H1 (cell line): ENCODE measurements at regions not wholly inside any gene's neighbourhood (a gene's known extent, or its start where the extent isn't known, plus 50 kb on each side); places are given as distances from the start of the nearest gene placed in this dataset.

Source experiments
- RAD21 ChIP-seq, 2 experiments: IDR thresholded peaks in 1 of 2; conservative IDR thresholded peaks in 1 of 2; 2 replicates each; pipeline ENCODE4 v1.6.1; 2011; ENCODE audit warnings: low read depth in 2 of 2, low read length in 2 of 2, improper control_type of control experiment in 1 of 2, inconsistent platforms in 1 of 2, mild to moderate bottlenecking in 1 of 2, moderate library complexity in 1 of 2
- SAP30 ChIP-seq: fragments of 300-600 bp; sonication (generic); IDR thresholded peaks from 2 replicates; pipeline ENCODE4 v1.7.1; 2012; ENCODE audit warnings: low read length, moderate library complexity, mild to moderate bottlenecking, inconsistent platforms; ENCODE audit not compliant: insufficient read depth, insufficient replicate concordance
- SIRT6 ChIP-seq: IDR thresholded peaks from one replicate; pipeline ENCODE4 v1.7.1; 2012; ENCODE audit warnings: low read length, inconsistent platforms
- TF ChIP-seq, protein P1 (sequence below), 3 experiments: IDR thresholded peaks; 1 replicate in 2 of 3; 2 replicates in 1 of 3; pipeline versions ENCODE4 v1.5.1 to v1.6.1; 2011; ENCODE audit warnings: low read length in 3 of 3, mild to moderate bottlenecking in 3 of 3, inconsistent platforms in 2 of 3, low read depth in 1 of 3, moderate library complexity in 1 of 3; ENCODE audit not compliant: insufficient read depth in 1 of 3; ENCODE audit errors: control extremely low read depth in 1 of 3
- TF ChIP-seq, protein P2 (sequence below): IDR thresholded peaks from 2 replicates; pipeline ENCODE4 v1.6.1; 2011; ENCODE audit warnings: low read length, improper control_type of control experiment

DNA sequence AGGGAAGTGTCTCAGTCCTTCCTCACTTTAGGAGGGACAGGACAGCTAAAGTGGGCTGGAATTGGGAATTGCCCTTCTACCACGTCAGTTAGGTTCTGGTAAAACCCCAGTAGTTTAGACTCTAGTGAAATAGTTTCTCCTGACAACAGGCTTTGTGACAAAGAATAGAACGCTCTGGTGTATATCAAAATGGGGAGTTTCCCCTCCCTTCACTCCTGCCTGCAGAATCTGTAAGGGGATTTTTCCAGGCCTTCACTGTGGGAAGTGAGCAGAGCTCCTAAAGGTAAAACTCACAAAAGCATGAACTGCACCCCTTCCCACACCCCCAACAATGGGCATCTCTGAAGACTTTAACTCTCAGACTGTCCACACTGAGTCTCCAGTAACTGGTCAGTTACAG lies 460.9 kb upstream of the LRRC4C start (continued):
- TF ChIP-seq SAP30 = no peak
- TF ChIP-seq, protein P1, sequence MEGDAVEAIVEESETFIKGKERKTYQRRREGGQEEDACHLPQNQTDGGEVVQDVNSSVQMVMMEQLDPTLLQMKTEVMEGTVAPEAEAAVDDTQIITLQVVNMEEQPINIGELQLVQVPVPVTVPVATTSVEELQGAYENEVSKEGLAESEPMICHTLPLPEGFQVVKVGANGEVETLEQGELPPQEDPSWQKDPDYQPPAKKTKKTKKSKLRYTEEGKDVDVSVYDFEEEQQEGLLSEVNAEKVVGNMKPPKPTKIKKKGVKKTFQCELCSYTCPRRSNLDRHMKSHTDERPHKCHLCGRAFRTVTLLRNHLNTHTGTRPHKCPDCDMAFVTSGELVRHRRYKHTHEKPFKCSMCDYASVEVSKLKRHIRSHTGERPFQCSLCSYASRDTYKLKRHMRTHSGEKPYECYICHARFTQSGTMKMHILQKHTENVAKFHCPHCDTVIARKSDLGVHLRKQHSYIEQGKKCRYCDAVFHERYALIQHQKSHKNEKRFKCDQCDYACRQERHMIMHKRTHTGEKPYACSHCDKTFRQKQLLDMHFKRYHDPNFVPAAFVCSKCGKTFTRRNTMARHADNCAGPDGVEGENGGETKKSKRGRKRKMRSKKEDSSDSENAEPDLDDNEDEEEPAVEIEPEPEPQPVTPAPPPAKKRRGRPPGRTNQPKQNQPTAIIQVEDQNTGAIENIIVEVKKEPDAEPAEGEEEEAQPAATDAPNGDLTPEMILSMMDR (IDR thresholded peaks at IDR 0.05; ENCODE audit: control extremely low read depth in 1 of 3, insufficient read depth in 1 of 3, low read depth in 1 of 3, low read length in 3 of 3) = no peak
- TF ChIP-seq SIRT6 = no peak
- TF ChIP-seq RAD21 (IDR thresholded peaks at IDR 0.05 in 1 of 2, conservative IDR thresholded peaks at IDR 0.05 in 1 of 2; ENCODE audit: low read depth in 2 of 2, low read length in 2 of 2) = no peak
- TF ChIP-seq, protein P2, sequence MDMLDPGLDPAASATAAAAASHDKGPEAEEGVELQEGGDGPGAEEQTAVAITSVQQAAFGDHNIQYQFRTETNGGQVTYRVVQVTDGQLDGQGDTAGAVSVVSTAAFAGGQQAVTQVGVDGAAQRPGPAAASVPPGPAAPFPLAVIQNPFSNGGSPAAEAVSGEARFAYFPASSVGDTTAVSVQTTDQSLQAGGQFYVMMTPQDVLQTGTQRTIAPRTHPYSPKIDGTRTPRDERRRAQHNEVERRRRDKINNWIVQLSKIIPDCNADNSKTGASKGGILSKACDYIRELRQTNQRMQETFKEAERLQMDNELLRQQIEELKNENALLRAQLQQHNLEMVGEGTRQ = no peak
